GM13976 (cell line): ENCODE measurements at regions not wholly inside any gene's neighbourhood (a gene's known extent, or its start where the extent isn't known, plus 50 kb on each side); places are given as distances from the start of the nearest gene placed in this dataset.

Experiments used
- DNase-seq: peaks from one replicate; pipeline ENCODE4 v3.0.0; 2012; ENCODE audit warnings: low spot score
- in situ Hi-C: fragments of 300-500 bp; cut with MboI; formaldehyde crosslinking; loops from one replicate; pipeline ENCODE4 v1.12.0; 2022; ENCODE audit warnings: low sequenced_read_pairs, mixed read lengths, inconsistent platforms; ENCODE audit not compliant: unreplicated experiment
- TF ChIP-seq, protein P1 (sequence below): IDR thresholded peaks from 2 replicates; pipeline ENCODE4 v1.5.1; 2012; ENCODE audit warnings: borderline replicate concordance, mild to moderate bottlenecking; ENCODE audit not compliant: insufficient read depth; ENCODE audit errors: extremely low read depth, missing control alignments, control extremely low read depth

DNA sequence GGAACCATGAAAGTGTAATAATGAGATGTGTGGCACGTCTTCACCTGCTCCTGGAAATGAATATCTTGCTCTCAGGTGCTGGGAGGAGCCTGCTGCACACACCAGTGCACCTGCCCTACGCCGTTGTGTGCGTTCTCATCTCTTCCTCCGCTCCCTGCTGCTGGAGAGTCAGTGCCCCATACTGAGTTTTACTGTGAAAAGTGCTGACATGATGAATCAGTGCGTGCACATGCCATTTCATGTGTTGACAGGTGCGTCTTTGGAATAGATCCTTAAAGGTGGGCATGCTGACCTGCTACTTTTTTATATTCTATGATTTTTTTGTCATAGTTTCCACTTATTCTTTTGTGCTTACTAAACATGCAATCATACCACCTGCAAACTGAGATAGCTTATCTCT lies 1015.8 kb downstream of the BRD1 start:
- TF ChIP-seq, protein P1, sequence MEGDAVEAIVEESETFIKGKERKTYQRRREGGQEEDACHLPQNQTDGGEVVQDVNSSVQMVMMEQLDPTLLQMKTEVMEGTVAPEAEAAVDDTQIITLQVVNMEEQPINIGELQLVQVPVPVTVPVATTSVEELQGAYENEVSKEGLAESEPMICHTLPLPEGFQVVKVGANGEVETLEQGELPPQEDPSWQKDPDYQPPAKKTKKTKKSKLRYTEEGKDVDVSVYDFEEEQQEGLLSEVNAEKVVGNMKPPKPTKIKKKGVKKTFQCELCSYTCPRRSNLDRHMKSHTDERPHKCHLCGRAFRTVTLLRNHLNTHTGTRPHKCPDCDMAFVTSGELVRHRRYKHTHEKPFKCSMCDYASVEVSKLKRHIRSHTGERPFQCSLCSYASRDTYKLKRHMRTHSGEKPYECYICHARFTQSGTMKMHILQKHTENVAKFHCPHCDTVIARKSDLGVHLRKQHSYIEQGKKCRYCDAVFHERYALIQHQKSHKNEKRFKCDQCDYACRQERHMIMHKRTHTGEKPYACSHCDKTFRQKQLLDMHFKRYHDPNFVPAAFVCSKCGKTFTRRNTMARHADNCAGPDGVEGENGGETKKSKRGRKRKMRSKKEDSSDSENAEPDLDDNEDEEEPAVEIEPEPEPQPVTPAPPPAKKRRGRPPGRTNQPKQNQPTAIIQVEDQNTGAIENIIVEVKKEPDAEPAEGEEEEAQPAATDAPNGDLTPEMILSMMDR, result no peak
- in situ Hi-C loops, result no loop called here
- DNase-seq, result no peak

DNA sequence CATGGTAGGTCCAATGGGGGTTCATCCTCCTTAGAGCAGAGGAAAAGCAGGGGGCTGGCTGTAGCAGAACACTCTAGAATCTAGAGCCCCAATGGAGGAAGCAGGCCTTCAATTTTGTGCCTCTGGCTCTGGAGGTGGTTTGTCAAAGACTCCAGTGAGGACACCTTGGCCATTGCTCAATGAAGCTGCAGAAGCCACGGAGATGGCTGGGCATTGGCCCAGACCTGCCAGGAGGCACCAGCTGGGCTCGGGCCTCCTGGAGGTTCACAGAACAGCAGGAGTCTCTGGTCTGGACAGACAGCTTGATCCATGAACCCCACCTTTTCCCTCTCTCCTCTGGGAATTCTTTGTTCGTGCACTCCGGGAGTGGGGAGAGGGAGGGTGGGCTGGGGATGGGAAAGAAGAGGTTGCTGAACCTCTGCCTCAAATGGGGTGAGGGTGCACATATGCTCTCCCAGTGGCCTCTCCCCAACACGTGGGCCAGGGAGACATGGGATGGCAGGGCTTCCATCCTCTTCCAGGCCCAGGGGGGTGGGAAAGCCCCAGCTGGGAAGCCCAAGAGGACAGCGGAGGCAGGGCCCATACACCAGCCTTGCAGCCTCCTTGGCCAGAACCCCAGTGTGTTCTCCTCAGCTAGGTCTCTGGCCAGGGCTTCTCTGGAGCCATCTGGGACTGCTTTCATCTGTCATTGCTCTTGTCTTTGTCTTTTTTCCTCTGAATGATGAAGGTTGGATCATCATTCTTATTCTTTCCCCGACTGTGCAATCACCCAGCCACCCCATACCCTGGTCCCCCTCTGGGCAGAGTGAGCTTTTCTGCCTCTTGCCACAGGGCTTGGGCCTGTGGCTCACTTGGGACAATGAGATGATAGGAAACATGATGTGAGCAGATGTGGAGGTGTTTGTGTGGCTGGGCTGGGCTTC lies 1019.4 kb downstream of the BRD1 start:
- no peak for DNase-seq
- TF ChIP-seq, protein P1, result no peak
- in situ Hi-C loops, result no loop called here

DNA sequence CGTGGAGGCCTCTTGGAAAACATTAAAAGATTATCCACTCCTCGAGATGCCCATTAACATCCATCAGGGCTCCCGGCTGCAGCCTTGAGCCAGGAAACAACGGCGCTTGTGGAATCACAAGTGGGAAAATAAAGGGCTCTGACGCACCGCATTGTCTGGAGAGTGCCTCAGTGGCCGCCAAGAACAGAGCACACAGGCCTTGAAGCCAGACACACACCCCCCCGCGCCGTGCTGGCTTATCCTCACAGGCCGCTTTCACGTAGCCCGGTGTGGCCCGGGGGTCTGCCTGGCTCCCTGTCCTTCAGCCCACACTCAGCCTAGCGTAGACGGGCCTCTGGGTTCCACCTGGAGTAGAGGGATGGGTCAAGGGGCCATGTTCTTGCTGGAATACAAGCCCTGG lies 1020.5 kb downstream of the BRD1 start:
- no peak for DNase-seq
- TF ChIP-seq, protein P1, result no peak
- in situ Hi-C loops, result no loop called here

DNA sequence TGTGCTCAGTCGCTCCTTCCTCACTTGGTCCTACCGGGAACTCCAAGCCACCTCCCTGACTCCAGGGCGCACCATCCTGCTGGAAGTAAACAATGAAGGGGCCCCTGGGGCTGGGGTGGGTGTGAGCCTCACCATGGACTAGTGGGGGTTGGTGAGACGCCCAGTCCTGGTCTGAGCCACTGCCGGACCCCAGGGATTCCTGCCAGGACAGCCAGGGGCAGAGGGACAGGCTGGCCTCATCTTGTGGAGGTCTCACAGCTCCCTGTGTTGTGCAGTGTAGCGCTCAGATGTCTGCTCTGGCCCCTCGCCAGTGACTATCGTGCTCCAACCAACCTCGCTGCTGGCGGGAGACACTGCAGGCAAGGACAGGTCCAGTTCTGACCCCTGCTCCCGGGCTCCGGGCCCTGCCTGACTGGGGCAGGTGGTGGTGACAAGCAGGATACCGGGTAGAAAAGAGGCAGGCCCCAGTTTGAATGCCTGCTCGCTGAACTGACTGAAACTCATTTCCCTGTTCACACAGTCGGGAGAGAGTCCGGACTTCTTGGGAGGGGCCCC lies 1021.4 kb downstream of the BRD1 start:
- no peak for DNase-seq
- TF ChIP-seq, protein P1, result no peak
- in situ Hi-C loops, result no loop called here

DNA sequence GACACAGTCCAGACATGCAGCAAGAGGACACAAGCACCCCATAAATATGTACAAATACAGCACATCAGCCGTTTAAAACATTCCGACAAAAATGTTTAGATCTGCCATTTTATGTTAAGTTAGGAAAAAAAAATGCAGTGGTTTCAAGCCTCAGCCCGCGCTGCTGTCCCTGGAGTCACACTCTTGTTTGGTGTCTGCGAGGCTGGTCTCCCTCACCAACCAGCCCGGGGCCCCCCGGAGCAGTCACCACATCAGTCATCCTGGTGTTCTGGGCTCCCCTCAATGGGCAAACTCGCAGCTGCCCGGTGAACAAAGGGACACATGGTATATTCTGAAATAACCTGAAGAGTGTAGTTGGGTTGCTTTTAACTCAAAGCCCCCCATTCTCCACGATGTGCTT lies 1022.2 kb downstream of the BRD1 start:
- in situ Hi-C loops, result no loop called here

DNA sequence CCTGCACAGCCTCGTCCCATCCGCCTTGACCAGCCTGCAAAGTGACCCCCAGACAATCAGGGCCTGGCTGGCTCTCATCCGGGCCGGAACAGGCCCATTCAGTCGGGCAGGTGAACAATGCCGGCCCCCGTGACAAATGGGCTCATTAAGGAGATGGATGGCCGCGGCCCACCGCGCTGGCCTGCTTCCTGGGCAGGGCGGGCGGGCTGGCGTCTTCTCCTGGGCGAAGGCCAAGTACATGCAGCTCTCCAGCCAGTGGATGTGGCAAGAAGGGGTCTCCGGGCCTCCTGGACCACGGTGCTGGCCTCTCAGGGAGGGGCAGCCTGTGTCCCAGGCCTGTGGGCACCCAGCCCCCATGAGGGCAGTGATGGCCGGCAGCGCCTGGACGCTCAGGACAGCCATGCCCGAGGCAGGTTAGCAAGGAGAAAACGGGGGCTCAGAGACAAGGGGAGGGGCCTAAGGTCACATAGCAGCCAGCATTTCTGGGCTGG lies 1022.8 kb downstream of the BRD1 start:
- in situ Hi-C loops, result no loop called here
- TF ChIP-seq, protein P1, result no peak
- DNase-seq, result no peak

More for the DNA sequence above, 1022.2 kb downstream of the BRD1 start:
- TF ChIP-seq, protein P1, result no peak
- DNase-seq, result no peak
